ENCODE measurements at regions not wholly inside any gene's neighbourhood (a gene's known extent, or its start where the extent isn't known, plus 50 kb on each side); places are given as distances from the start of the nearest gene placed in this dataset.

DNA sequence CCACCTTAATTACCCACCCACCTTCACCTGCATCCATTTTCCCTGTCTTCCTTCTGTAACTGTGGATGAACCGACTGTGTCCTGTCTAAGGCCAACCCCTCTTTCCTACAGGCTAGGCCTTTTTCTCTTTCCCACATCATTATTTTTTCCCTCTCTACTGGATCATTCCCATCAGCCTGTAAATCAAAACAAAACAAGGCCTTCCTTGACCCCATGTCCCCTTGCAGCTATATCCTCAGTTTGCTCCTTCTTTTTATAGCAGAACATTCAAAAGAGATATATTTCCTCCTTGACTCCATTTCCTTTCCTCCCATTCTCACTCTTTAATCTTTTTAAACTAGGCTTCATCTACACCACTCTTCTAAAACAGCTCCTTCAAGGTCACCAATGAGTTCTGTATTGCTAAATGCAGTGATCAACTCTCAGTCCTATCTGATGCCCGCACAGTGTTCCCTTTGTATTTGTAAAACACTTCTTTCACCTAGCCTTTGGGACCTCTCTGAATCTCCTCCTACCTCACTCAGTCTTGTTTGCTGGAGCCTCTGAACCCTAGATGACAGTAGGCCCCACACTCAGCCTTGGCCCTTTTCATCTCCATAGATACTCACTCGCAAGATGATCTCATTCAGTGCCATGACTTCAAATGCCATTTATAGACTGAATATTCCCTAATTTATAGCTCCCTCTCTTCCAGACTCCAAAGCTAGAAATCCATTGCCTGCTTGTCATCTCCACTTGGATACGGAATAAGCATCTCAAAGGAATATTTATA lies 55.7 kb downstream of the CXCR4 start:
- DNase-seq, result no peak

DNA sequence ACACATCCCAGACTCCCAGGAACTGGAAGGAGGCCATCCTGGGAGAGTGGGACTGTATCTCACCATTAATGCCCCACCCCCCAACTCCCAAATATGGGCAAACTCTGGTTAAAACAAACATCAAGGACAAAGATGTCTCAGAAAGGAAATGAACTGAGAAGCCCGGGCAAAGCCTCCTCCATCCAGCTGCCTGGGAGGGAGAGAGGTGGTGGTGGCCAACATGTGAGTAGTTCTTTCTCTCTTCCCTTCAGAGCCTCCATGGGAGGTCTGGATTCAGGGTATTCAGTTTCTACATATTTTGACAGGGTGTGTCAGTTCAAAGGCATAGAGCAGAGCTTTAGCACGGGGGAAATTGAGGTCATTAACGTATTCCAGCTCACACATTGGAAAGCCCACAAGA lies 57.5 kb downstream of the CXCR4 start:
- DNase-seq, result peak; percentile 79

DNA sequence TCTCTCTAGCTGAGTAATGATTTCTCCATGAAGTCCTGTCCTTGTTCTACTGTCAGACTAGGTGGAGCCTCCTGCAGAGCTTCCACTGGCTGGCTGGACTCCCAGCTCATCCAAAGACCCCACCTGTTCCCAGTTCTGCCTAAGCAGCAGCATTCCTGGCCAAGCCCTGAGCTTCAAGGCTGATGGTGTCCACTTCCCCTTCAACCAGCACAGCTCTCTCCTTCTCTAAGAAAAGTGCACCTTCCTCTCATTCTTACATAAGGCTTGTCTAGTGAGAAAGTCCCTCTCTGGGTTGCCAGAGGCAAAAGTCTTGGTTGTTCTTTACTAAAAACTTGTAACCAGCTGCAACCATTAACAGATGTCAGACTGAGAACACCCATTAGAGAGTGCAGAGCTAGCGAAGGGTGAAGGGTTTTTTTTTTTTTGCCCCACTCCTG lies 58.9 kb downstream of the CXCR4 start:
- peak; percentile 36 for DNase-seq

DNA sequence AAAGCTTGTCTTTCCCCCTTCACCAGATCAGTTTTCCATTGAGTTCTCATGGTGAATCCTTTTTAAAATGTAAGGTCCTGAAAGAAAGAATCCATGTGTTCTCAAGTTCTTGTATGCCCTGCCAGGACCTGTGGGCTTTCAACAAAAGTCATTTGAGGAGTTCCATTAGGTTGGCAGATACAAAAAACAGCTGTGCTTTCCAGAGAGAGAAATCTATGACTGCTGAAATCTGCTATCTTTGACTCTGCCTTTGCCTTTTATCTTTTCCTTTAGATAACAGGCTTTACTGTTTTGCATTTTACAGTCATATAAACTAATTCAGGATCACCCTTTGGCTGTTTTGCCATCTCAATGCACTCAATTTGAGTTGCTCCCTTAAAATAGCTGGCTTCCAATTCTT lies 59.7 kb downstream of the CXCR4 start:
- DNase-seq, result no peak

DNA sequence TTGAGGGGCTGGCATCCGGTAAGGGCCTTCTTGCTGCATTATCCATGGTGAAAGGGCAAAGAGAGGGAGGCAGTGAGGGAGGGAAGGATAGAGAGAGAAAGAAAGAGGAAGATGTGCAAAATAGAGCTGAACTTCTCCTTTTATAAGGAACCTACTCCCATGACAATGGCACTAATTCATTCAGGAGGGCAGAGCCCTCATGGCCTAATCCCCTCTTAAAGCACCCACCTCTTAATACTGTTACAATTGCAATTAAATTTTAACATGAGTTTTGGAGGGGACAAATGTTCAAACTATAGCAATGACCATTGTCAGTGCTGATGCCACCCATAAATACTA lies 60.2 kb downstream of the CXCR4 start:
- no peak for DNase-seq

DNA sequence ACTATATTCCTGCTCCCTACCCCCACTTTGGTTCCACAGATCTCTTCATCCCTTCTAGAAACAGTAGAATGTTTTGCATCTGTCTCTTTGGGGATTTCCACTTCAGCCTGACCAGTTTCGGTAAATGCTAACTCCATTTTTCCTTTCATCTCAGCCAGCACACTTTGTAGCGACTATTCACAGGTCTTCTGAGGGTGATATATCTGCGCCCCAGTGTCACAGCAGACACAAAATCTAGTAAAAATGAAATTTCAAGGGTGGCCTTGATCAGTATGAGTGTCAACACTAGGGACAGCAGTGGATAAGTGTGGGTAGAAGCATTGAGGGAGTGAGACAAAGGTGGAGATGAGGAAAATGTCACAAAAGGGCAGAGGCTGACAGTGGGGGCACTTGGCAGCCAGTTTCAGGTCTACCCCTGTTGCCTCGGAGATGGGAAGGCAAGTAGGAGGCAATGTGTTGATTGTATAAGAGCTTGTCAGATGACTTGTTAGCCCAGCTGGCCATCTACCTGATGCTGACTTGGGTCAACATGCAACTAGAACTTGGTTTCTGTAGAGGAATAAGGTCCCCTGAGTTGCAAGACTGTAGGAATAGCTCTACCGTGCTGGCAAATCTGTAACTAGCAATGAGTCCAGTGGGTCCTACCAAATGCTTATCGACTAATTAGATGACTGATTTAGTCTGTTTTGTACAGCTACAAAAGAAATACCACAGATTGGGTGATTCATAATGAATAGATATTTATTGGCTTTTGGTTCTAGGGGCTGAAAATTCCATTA lies 60.7 kb downstream of the CXCR4 start:
- no peak for DNase-seq

DNA sequence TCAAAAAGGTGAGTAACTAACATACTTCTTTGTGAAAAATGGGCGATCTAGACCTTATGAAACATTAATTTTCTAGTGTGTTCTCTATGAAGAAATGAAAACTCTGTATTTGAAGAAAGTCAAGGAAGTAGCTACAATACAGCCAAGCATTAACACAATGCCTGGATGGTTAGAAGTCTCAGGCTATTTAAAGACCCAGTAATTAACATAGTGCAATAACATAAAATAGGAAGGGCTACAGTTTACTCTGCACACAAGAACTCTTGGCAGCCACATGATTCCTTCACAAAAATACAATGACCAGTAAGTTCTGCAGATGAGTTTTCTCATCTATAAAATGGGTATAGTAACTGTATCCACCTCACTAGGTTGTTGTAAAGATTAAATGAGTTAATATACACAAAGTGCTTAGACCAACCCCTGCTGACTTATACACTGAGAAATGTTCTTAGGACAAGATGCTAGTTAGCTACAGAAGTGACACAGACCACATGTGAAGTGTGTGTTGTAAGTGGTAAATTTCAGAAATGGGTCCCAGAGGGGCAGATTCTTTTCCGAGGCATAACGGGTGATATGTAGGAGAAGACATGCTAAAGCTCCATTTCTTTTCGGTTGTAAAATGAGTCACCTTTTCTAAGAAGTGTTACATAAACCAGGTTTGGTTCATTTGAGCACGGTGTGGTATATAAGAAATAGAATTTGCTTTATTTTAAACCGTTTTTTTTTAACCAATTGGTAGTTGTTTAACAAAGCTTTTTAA lies 61.8 kb downstream of the CXCR4 start:
- DNase-seq, result no peak

DNA sequence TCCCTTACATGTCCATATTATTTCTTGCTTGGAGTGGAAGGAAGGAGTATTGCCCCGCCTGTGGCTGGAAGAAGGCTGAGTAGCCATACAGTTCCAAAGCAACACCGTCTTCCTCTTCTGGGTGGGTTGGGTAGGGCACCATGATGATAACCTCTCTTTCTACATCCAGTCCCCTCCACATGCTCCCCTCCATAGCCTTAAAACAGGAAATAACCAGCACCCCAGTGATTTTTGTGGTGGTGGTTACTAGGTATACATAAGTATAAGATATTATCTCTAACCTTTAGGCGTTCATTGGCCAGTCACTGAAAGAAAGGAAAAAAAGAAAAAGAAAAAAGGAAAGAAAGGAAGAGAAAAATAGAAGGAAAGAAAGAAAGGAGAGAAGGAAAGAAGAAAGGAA lies 63.1 kb downstream of the CXCR4 start:
- no peak for DNase-seq

DNA sequence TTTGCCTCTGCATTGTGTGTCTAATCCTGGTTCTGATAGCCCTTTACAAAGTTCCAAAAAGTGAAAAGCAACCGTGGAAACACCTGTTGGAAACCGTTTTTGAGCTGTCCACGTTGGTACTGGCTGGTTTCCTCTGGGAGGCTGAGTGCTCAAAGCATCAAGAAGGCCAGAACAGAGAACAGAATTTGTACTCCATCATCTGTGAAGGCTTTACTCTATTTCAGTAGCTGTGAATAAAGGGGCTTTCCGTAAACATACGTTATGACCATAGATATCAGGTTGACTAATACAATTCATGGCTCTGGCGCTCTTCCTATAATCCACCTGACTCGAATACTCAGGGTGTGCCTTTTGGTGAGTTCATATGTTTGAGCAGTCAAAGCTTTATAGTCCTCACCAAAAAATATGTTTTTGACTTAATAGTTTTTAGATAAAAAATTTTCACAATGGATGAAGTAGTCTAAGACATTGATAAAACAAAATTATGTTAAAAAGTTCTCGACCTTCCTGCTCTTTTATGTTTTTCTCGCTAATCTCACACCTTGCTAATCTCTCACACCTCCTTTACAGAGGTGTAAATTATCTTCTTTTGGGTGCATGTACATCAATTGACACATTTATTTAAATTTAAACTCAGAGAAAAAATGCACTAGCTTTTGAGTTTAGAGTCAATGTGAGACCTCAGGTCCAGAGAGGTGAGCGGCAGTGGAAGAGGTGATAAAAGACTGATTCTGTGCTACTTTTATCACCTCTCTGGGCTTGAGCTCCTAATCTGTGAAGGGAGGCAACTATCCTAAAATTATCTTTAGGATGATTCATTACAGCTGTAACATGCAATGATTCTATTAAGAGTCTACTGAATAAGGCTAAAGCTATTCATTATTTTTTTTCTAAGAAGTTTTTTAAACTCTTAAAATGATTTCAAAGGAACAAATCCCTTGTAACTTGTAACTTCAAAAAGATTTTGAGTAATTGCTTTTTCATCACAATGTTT lies 65.3 kb downstream of the CXCR4 start:
- DNase-seq, result no peak

DNA sequence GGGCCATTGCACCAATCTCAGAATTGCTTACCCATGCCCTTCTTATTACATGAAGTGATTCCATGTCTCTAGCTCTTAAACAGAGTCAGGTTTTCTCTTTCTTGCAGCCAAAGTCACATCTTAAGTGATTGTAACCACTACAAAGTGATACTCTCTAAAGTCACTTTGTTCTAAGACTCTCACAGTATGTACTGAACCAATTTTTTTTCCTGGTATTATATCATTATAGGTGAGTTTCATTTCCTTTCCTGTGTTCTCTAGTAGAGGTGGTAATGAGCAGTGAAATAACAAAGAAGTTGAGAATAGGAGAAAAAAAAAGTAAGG lies 66.3 kb upstream of the DARS1 start:
- no peak for DNase-seq

DNA sequence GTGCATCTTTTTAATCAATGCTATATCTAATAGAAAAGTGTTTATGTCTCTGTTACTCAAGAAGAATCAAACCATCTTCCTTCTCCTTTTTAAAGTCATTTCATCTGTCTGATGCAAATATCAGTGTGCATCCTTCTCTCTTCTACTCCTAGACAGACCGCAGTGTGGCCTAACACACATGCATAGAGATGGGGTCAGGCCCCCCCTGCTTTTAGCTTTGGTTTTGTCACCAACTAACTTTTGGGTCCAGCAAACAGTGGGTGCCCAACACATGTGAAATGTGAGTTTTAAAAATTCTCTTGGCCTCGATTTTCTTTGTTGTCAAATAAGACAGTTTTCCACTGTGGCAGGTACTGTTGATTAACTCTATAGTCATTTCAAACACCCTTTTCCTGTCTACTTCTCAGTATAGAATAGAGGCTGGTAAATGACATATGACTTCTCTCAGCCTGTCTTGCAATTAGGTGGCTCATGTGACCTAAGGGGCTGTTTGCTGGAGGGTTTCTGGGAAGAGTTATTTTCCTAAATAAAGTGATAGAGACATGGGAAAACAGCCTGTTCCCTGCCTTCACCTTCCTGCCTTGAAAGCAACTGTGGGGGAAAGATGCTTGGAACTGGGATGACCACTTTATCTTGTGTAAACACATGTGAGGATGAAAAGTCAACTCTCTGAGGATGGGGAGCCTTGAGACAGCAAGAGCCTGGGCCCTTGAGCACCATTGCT lies 65.7 kb upstream of the DARS1 start:
- DNase-seq, result no peak

DNA sequence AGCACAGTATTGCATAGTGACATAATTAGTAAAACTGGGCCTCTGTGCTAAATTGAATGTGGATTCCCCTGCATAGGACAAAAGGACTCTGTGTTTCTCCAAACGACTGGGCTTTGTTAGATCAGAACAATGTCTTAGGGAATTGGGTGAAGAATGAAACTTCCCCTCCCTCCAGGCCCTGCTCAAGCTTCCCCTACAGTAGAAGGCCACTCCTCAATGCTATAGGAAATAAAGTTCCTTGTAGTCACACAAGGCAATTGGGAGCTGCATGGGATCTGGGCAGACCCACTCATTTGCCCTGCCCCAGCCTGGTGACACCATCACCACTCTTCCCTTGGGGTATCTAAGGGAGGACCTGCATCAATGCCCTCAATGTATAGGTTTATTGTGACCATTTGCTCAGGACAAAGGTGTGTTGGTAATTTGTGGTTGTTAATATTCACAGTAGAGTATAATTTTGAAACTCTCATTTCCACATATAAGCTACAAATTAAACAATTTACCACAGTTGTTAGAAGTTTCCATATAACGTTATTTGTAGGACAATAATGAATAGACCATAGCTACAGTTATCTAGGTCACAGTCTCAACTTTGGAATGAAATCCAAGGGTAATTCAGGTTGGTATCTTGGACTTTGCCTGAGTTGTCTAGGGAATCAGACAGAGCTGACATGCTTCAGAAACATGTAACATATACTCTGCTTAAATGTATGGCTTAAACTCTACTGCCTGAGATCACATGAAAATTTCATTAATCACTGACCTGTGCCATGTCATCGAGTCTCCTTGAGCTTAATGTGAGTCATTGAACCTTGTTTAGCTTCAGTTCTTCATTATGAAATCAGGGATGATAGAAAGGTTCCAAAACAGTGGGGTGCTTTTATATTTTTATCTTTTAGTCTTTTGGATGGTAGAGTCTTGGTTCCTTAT lies 64.8 kb upstream of the DARS1 start:
- DNase-seq, result no peak

DNA sequence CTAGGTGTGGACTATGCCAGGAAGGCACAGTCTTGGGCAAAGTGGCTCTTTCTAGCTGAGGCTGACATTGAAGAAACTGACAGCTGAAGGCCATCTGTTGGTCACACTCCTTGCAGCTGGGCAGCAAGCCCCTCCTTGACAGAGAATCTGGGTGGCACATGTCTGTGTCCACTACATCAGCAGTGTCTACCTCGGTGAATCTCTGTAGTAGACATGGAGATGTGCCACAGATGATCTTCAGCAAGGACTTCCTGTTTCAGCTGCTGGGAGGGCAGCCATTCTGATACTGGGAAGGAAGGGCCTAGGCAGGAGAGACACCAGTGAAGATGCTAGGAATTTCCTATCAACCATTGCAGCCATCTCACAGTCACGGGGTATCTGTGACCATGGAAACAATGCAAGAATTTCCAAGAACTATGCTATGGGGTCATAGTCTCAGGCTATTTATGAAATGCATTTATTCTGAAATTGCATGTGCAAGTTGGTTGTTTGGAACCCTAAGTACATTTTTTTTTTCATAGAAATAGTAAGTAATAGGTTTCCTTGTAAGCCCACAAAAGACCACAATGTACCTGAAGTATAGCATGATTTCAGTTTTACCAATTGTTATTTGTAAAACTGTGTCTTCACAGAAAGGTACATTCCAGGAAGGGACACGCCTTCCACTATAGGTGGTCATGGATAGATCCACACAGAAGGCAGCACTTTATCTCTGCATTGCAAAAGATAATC lies 63.8 kb upstream of the DARS1 start:
- DNase-seq, result no peak

DNA sequence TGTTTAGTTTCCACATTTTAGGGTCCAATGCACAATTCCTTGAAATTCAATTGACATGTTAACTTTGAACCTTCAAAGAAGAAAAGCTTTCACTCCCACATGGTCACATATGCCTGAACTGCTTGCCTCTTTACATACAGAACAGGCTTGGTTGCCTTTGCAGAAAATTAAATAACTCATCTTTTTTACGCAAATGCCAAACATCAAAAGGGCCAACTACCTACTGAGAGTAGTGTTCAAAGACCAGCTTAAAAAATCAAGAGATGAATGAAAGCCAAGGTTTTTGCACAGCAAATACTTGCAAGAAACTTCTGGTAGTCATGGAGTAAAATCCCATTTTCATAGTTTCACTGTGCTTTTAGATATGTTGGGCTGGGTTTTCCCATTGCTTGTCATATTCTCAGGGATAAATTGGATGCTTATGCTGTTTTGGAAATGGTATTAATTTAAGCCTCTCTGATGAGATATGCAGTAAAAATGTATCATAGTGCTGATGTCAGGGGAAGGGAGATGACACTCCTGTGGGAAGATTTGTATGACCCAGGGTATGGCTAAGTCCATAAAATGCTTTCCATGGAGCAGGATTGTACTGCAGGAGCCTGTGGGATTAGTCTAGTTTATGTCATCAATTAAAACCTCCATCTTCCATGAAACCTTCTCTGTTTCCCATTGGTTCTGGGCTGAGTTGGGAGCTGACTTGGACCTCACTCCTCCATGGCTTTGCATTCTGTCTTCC lies 60.6 kb upstream of the DARS1 start:
- no peak for DNase-seq

DNA sequence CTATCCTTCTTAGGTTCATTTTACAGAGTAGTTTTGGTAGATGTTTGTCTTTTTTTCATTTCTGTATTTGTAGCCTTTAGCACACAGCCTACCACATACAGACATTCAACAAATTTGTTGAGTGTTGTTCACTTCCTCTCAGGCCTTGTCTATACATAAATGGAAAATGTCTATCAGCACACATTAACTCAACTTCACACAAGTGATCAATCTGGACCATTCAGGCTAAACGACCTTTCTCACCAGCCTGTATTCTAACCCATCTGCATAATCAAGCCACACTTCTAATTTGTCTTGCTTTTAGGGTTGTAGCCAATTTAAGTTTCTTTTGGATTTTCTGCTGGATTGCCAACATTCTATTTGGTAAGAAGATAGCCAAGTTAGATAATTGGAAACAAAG lies 59.9 kb upstream of the DARS1 start:
- no peak for DNase-seq
